C4-2B (cell line): ENCODE measurements at regions not wholly inside any gene's neighbourhood (a gene's known extent, or its start where the extent isn't known, plus 50 kb on each side); places are given as distances from the start of the nearest gene placed in this dataset.
A peak's percentile ranks its signal among the peaks of the same experiment; 100 is the strongest.

Source experiments
- H3K27ac ChIP-seq: fragments of 450-650 bp; 2 replicates; pipeline ENCODE4 v1.5.1; 2017
- ZFX ChIP-seq: fragments of 450-650 bp; IDR thresholded peaks from 2 replicates; pipeline ENCODE4 v1.6.1; 2017
- TF ChIP-seq, protein P1 (sequence below): fragments of 450-650 bp; conservative IDR thresholded peaks from 2 replicates; pipeline ENCODE4 v1.5.1; 2017; ENCODE audit warnings: mild to moderate bottlenecking

DNA sequence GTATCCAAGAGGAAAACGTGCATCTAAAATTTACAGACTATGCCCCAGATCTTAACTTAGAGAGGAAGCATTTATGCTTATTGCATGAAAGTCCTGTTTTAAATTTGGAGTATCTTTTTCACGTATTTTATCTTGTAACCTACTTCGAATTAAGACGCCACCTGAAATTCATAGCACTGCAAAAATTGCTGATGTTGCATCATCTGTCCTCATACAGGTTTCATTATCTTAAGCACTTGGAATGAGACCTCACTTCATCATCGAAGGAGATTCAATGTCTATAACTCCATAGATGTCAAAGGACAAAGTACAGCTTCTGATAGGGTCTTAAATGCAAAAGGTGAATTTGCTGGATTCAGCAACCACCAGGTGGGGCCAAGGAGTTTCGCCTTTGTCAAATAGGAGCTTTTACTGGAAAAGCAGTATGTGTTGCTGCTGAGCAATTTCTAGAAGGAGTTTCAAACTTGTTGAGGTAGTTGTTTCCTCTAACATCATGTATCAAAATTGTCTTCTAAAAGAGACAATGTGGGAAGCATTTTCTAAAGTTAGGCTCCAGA is 106.4 kb upstream of the CCDC85A start:
- TF ChIP-seq, protein P1, sequence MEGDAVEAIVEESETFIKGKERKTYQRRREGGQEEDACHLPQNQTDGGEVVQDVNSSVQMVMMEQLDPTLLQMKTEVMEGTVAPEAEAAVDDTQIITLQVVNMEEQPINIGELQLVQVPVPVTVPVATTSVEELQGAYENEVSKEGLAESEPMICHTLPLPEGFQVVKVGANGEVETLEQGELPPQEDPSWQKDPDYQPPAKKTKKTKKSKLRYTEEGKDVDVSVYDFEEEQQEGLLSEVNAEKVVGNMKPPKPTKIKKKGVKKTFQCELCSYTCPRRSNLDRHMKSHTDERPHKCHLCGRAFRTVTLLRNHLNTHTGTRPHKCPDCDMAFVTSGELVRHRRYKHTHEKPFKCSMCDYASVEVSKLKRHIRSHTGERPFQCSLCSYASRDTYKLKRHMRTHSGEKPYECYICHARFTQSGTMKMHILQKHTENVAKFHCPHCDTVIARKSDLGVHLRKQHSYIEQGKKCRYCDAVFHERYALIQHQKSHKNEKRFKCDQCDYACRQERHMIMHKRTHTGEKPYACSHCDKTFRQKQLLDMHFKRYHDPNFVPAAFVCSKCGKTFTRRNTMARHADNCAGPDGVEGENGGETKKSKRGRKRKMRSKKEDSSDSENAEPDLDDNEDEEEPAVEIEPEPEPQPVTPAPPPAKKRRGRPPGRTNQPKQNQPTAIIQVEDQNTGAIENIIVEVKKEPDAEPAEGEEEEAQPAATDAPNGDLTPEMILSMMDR, result peak; percentile 64
- TF ChIP-seq ZFX, result no peak
- no peak overlapping the region for H3K27ac ChIP-seq

DNA sequence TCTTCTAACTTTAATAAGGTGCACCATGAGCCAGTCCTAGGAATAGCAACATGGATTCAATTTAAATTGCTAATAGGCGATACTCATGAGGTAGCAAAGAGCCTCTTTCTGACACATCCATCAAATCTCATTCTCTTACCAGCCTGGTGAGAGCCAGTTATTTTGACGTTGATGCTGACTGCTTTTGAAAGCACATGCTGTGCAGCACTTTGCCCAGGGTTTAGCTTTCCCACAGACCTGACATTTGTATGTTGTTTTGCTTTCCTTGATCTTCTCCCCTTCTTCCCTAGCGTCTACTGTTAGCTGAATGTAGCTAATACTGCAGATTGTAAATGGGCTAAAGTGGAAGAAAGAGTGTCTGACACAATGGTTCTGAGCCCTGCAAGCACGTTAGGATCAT is 101.1 kb upstream of the CCDC85A start:
- TF ChIP-seq, protein P1, result no peak
- TF ChIP-seq ZFX, result no peak
- no peak overlapping the region for H3K27ac ChIP-seq

DNA sequence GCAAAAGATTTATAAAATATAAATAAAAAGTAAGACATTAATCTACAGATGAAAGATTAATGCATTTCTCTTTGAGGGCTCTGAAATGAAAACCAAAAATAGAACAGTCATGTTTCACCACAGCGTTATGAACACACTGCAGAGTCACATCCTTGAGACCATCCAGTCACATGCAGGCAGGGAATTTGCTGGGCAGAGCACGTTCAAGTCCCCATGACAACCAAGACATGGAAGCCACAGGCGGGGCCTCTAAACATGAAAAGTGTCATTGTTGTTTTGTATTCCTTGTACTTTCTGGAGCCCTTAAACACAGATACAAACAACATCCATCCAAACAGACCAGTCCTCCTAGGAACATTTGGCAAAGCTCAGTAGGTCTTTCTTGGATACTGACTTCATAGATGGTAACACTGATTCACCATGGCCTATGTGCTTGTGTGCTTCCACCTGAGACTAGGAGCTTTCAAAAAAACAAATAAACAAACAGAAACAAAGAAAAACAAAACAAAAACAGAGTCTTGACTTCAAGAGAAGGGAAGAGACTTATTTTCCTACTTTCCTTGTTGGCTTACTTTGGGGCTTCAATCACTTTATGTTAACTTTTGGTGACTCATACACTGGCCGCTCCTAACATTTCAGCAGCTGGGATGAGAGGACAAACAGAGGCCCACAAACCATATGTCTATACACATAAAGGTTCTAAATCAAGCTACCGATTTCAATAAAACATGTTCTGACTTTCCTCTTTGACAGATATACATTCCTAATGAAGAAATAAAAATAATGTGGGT is 99.5 kb upstream of the CCDC85A start:
- H3K27ac ChIP-seq, result no peak overlapping the region
- TF ChIP-seq, protein P1, result no peak
- TF ChIP-seq ZFX, result no peak

DNA sequence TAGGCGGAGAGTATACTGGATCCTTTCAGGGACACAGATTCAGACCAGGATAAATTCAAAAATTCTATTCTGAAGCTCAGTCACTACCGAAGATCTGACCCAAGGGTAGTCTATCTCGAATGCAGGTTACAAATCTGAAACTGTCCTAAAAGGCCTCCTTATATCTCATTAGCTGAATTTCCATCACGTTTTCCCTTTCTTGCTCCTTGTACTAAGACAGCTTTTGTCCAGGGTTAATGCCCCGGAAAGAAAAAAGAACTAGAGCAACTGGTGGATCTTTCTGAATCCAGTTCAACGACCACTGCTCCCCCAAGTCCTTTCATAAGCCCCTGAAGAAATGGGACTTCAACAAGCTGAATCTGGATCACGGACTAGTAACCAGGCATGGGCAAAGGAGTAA is 97.5 kb upstream of the CCDC85A start:
- H3K27ac ChIP-seq, result no peak overlapping the region
- no peak for TF ChIP-seq ZFX
- TF ChIP-seq, protein P1, result no peak

DNA sequence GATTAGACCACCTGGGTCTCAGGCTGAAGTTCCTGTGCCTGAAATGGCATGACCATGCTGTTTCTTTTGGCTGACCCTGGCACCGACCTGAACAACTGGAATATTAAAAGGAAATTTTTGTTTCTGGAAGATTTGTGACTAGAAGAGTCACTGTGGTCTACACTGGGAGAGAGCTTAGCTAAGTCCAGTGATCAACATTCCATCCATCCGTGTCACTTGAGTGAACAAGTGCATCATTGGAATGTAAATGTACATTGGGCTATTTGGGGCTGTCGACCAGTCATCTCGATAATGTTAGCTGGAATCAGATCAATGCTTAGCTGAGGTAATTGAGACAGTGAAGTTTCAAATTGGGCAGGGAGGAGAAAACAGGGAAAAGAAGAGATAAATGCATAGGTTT is 95.4 kb upstream of the CCDC85A start:
- TF ChIP-seq, protein P1, result no peak
- no peak for TF ChIP-seq ZFX
- H3K27ac ChIP-seq, result no peak overlapping the region

DNA sequence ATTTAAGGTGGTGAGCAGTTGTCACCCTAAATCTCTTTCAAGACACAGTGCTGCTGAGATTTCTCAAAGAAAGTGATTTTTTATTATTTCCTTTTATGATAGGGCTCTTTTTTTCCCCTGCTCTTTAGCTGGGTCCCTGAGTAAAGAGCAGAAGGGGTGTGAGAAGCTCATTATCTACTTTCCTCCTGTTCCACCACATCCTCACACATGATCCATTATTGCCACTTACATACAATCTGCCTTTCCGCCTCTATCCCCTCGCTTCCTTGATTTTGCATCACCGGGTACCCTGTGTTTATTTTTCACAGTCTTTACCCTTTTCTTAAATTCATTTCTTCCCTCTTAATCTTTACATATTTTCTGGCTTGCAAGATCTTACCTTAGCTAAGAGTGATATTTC is 93.9 kb upstream of the CCDC85A start:
- H3K27ac ChIP-seq, result no peak overlapping the region
- no peak for TF ChIP-seq ZFX
- TF ChIP-seq, protein P1, result no peak

DNA sequence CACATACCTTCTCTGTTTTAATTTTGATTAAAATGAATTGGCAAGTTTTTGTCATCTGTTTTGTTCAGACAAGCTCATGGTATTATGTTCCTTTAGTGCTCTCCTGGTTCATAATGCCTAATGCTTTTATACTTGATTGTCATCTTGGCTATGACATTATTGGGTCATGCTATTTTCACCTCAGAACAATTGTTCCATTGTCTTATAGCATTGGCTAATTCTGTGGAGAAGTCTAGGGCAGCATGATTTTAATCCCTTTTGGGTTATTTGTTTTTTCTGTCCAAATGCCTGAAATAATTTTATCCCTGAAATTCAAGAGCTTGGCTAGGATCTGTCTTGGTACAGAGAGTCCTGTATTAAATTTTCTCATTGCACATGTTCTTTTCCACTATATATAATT is 83.8 kb upstream of the CCDC85A start:
- TF ChIP-seq, protein P1, result no peak
- no peak for TF ChIP-seq ZFX
- H3K27ac ChIP-seq, result no peak overlapping the region
